Tibial artery (tissue), 4 donors: ENCODE measurements at regions not wholly inside any gene's neighbourhood (a gene's known extent, or its start where the extent isn't known, plus 50 kb on each side); places are given as distances from the start of the nearest gene placed in this dataset.
"Not testable (repeated sequence)": the region's sequence is repeated elsewhere in the genome, so short reads cannot be mapped to it uniquely, and the experiment has no call there.

ENCODE experiments used
- DNase-seq, 2 donors: peaks; one replicate each; pipeline ENCODE4 v3.0.0-alpha.2; 2019
- H3K27ac ChIP-seq, 2 donors: fragments of 200-600 bp; sonication (generic) in 1 of 2; 1 replicate in 1 of 2; 2 replicates in 1 of 2; pipeline ENCODE4 v1.5.1; 2018 to 2019; ENCODE audit warnings: mild to moderate bottlenecking in 1 of 2
- H3K27me3 ChIP-seq, 2 donors: fragments of 200-600 bp; sonication (generic) in 1 of 2; one replicate each; pipeline versions ENCODE4 v1.5.1 to v1.6.0; 2016 to 2019
- H3K36me3 ChIP-seq, 3 donors: fragments of 200-600 bp; sonication (generic) in 2 of 3; one replicate each; pipeline ENCODE4 v1.5.1; 2016 to 2019; ENCODE audit warnings: mild to moderate bottlenecking in 2 of 3
- H3K4me1 ChIP-seq, 4 donors: fragments of 200-600 bp; sonication (generic) in 2 of 4; 1 replicate in 3 of 4; 2 replicates in 1 of 4; pipeline ENCODE4 v1.5.1; 2016 to 2019
- H3K4me3 ChIP-seq, 2 donors: fragments of 200-600 bp; sonication (generic) in 1 of 2; 1 replicate in 1 of 2; 2 replicates in 1 of 2; pipeline ENCODE4 v1.5.1; 2018 to 2019; ENCODE audit warnings: mild to moderate bottlenecking in 2 of 2
- H3K9me3 ChIP-seq, 3 donors: fragments of 200-600 bp; sonication (generic) in 1 of 3; one replicate each; pipeline ENCODE4 v1.5.1; 2016 to 2019
- CTCF ChIP-seq, 2 experiments: fragments of 200-600 bp in 1 of 2; fragments of 450-650 bp in 1 of 2; IDR thresholded peaks; one replicate each; pipeline ENCODE4 v1.5.1; 2017 to 2019; ENCODE audit warnings: antibody characterized with exemption in 2 of 2, mild to moderate bottlenecking in 1 of 2, moderate library complexity in 1 of 2
- intact Hi-C: fragments of 100-400 bp; cut with DNase I; formaldehyde crosslinking; loops from one replicate; pipeline ENCODE4 v1.15.0; 2023; ENCODE audit warnings: low total_unique reads

GRCh38 chr14:48275301-48275700 is 599.9 kb upstream of the MDGA2 start:
- no peak for TF ChIP-seq CTCF (IDR thresholded peaks at IDR 0.05)
- no peak for DNase-seq
- H3K27ac ChIP-seq, result no peak overlapping the region
- intact Hi-C loops, result no loop called here
- no peaks in the 10 kb centered on the region for H3K36me3 ChIP-seq
- no peaks in the 10 kb centered on the region for H3K9me3 ChIP-seq
- no peak overlapping the region for H3K4me3 ChIP-seq
- H3K4me1 ChIP-seq, result no peaks in the 10 kb centered on the region
- H3K27me3 ChIP-seq, result no peaks in the 10 kb centered on the region

- no peak for DNase-seq
- TF ChIP-seq CTCF (IDR thresholded peaks at IDR 0.05), result no peak
- intact Hi-C loops, result no loop called here
- H3K27me3 ChIP-seq, result no peaks in the 10 kb centered on the region
- H3K4me3 ChIP-seq, result no peak overlapping the region
- H3K4me1 ChIP-seq, result no peaks in the 10 kb centered on the region
- no peaks in the 10 kb centered on the region for H3K9me3 ChIP-seq
- H3K36me3 ChIP-seq, result no peaks in the 10 kb centered on the region
- H3K27ac ChIP-seq, result no peak overlapping the region
These were observed 599.4 kb upstream of the MDGA2 start for GRCh38 chr14:48274826-48275225.

GRCh38 chr14:48267926-48268325 is 592.5 kb upstream of the MDGA2 start:
- H3K9me3 ChIP-seq, intact Hi-C loops, H3K27me3 ChIP-seq, DNase-seq, H3K36me3 ChIP-seq, H3K4me1 ChIP-seq, H3K27ac ChIP-seq, H3K4me3 ChIP-seq: not testable (repeated sequence)

GRCh38 chr14:48266201-48266600 is 590.8 kb upstream of the MDGA2 start:
- H3K27me3 ChIP-seq, H3K4me1 ChIP-seq, H3K4me3 ChIP-seq, H3K9me3 ChIP-seq, H3K36me3 ChIP-seq, DNase-seq, H3K27ac ChIP-seq, intact Hi-C loops: not testable (repeated sequence)

DNA sequence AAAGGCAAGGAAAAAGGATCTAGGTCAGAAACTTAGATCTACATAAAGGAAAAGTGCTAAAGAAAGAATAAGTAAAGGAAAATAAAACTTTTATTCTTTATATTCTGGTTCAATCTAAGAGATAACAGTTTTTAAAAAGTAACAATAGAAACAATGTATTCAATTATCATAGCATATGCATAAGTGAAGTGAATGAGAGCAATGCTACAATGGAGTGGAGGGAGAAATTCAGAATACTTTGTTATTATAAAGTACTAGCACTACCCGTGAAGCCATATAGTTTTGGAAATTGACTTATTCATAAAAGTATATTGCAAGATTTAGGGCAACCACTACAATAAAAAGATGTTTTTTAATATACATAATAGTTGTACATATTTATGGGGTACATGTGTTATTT is 586.0 kb upstream of the MDGA2 start:
- no peaks in the 10 kb centered on the region for H3K27me3 ChIP-seq
- H3K36me3 ChIP-seq, result no peaks in the 10 kb centered on the region
- no peak for TF ChIP-seq CTCF (IDR thresholded peaks at IDR 0.05)
- no peaks in the 10 kb centered on the region for H3K4me1 ChIP-seq
- no peak overlapping the region for H3K4me3 ChIP-seq
- H3K27ac ChIP-seq, result no peak overlapping the region
- no peaks in the 10 kb centered on the region for H3K9me3 ChIP-seq
- DNase-seq, result no peak
- intact Hi-C loops, result no loop called here

GRCh38 chr14:48260394-48261295 is 585.2 kb upstream of the MDGA2 start:
- intact Hi-C loops, H3K9me3 ChIP-seq, H3K4me3 ChIP-seq, H3K27me3 ChIP-seq, H3K36me3 ChIP-seq, DNase-seq, H3K27ac ChIP-seq, H3K4me1 ChIP-seq: not testable (repeated sequence)

- H3K27me3 ChIP-seq, H3K36me3 ChIP-seq, H3K4me3 ChIP-seq, H3K9me3 ChIP-seq, intact Hi-C loops, H3K27ac ChIP-seq, DNase-seq, H3K4me1 ChIP-seq: not testable (repeated sequence)
These were observed 584.5 kb upstream of the MDGA2 start for GRCh38 chr14:48259876-48260275.

- DNase-seq, H3K27ac ChIP-seq, H3K36me3 ChIP-seq, H3K4me3 ChIP-seq, H3K27me3 ChIP-seq, intact Hi-C loops, H3K9me3 ChIP-seq, H3K4me1 ChIP-seq: not testable (repeated sequence)
These were observed 583.8 kb upstream of the MDGA2 start for GRCh38 chr14:48259232-48259631.

DNA sequence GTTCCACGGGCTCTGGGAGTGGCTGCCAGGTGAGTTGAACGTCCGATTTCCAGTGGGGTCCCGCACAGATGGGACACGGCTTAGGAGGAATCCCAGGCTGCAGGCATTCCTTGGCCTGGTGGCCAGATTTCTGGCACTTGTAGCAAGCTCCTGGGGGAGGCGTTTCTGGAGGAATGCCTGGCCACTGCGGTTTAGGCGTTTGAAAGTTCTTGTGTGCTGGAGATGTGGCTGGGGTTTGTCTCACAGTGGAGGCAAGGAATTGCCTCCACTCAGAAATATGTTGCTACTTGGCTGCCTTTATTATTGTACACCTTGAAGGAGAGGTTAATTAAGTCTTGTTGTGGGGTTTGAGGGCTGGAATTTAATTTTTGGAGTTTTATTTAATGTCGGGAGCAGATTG is 583.3 kb upstream of the MDGA2 start:
- intact Hi-C loops, H3K4me1 ChIP-seq, H3K36me3 ChIP-seq, H3K4me3 ChIP-seq, H3K27ac ChIP-seq, H3K9me3 ChIP-seq, H3K27me3 ChIP-seq, DNase-seq: not testable (repeated sequence)
